ENCODE measurements at regions not wholly inside any gene's neighbourhood (a gene's known extent, or its start where the extent isn't known, plus 50 kb on each side); places are given as distances from the start of the nearest gene placed in this dataset.

- no peak for TF ChIP-seq CTCF (IDR thresholded peaks at IDR 0.05)
- TF ChIP-seq EZH2 (IDR thresholded peaks at IDR 0.05): no peak
- no peak for TF ChIP-seq EZH2phosphoT487 (IDR thresholded peaks at IDR 0.05)
These were observed 54.3 kb upstream of the SEMA3A start for GRCh38 chr7:84248843-84249242.

Measured in neural progenitor cell (in vitro differentiated cells).